ENCODE measurements at regions not wholly inside any gene's neighbourhood (a gene's known extent, or its start where the extent isn't known, plus 50 kb on each side); places are given as distances from the start of the nearest gene placed in this dataset.

GRCh38 chr1:181257117-181257516 lies 168.6 kb downstream of the IER5 start:
- no peak for TF ChIP-seq POLR2A (IDR thresholded peaks at IDR 0.05)
- no peak for TF ChIP-seq CTCF (IDR thresholded peaks at IDR 0.05)
- TF ChIP-seq POLR2AphosphoS5 (IDR thresholded peaks at IDR 0.05), result no peak

Measured in suprapubic skin (tissue), 4 donors.